ENCODE measurements at regions not wholly inside any gene's neighbourhood (a gene's known extent, or its start where the extent isn't known, plus 50 kb on each side); places are given as distances from the start of the nearest gene placed in this dataset.
"Not testable (repeated sequence)": the region's sequence is repeated elsewhere in the genome, so short reads cannot be mapped to it uniquely, and the experiment has no call there.

- H3K79me2 ChIP-seq (ENCODE audit: insufficient read depth); H3K4me1 ChIP-seq (ENCODE audit: control insufficient read depth in 1 of 2, insufficient read depth in 2 of 2, low read depth in 1 of 2, low read length in 1 of 2); H3F3A ChIP-seq (replicated peaks; ENCODE audit: insufficient read depth); H3K9me3 ChIP-seq; H3K4me2 ChIP-seq; H3K27ac ChIP-seq (ENCODE audit: low read depth in 2 of 2, low read length in 1 of 2); H2AFZ ChIP-seq (ENCODE audit: low read depth); H3K9ac ChIP-seq; H4K20me1 ChIP-seq (ENCODE audit: insufficient read depth); H3K27me3 ChIP-seq (ENCODE audit: insufficient read depth); CTCF ChIA-PET; POLR2A ChIA-PET; H3K36me3 ChIP-seq (replicated peaks in 1 of 2; ENCODE audit: control insufficient read depth in 1 of 2, insufficient read depth in 2 of 2, low read length in 1 of 2); DNase-seq; H3K4me3 ChIP-seq (ENCODE audit: low read depth in 2 of 2, low read length in 1 of 2); H3K9me2 ChIP-seq: not testable (repeated sequence)
- WGBS (ENCODE audit: low lambda C conversion rate), result 16% methylated on average over 3 of the region's 3 CpGs
Measured at GRCh38 chr9:62822185-62822584, 1632.3 kb downstream of the SPATA31A7 start.

- CTCF ChIA-PET; H3K4me3 ChIP-seq (ENCODE audit: low read depth in 2 of 2, low read length in 1 of 2); H3K9me3 ChIP-seq; H3K27me3 ChIP-seq (ENCODE audit: insufficient read depth); H3K36me3 ChIP-seq (replicated peaks in 1 of 2; ENCODE audit: control insufficient read depth in 1 of 2, insufficient read depth in 2 of 2, low read length in 1 of 2); H2AFZ ChIP-seq (ENCODE audit: low read depth); POLR2A ChIA-PET; H3K79me2 ChIP-seq (ENCODE audit: insufficient read depth); H3K9me2 ChIP-seq; DNase-seq; H3K4me1 ChIP-seq (ENCODE audit: control insufficient read depth in 1 of 2, insufficient read depth in 2 of 2, low read depth in 1 of 2, low read length in 1 of 2); H4K20me1 ChIP-seq (ENCODE audit: insufficient read depth); H3F3A ChIP-seq (replicated peaks; ENCODE audit: insufficient read depth); H3K27ac ChIP-seq (ENCODE audit: low read depth in 2 of 2, low read length in 1 of 2); H3K4me2 ChIP-seq; H3K9ac ChIP-seq: not testable (repeated sequence)
- WGBS (ENCODE audit: low lambda C conversion rate), result 59% methylated on average over 1 of the region's 2 CpGs
Measured at GRCh38 chr9:62827957-62828907, 1638.4 kb downstream of the SPATA31A7 start.

GRCh38 chr9:62830829-62831459 is 1641.1 kb downstream of the SPATA31A7 start:
- DNase-seq; H3K9me2 ChIP-seq; H3K9me3 ChIP-seq; H3K4me3 ChIP-seq (ENCODE audit: low read depth in 2 of 2, low read length in 1 of 2); H4K20me1 ChIP-seq (ENCODE audit: insufficient read depth); CTCF ChIA-PET; H3K27me3 ChIP-seq (ENCODE audit: insufficient read depth); H3K4me1 ChIP-seq (ENCODE audit: control insufficient read depth in 1 of 2, insufficient read depth in 2 of 2, low read depth in 1 of 2, low read length in 1 of 2); H3K4me2 ChIP-seq; H2AFZ ChIP-seq (ENCODE audit: low read depth); H3K79me2 ChIP-seq (ENCODE audit: insufficient read depth); POLR2A ChIA-PET; H3F3A ChIP-seq (replicated peaks; ENCODE audit: insufficient read depth); H3K27ac ChIP-seq (ENCODE audit: low read depth in 2 of 2, low read length in 1 of 2); H3K36me3 ChIP-seq (replicated peaks in 1 of 2; ENCODE audit: control insufficient read depth in 1 of 2, insufficient read depth in 2 of 2, low read length in 1 of 2); H3K9ac ChIP-seq: not testable (repeated sequence)
- 75% methylated on average over 26 of the region's 27 CpGs for WGBS (ENCODE audit: low lambda C conversion rate)

GRCh38 chr9:62833323-62834200 is 1643.7 kb downstream of the SPATA31A7 start:
- H3K79me2 ChIP-seq (ENCODE audit: insufficient read depth); H3K4me2 ChIP-seq; H3K9me2 ChIP-seq; H3K27me3 ChIP-seq (ENCODE audit: insufficient read depth); H3K9me3 ChIP-seq; H3K36me3 ChIP-seq (replicated peaks in 1 of 2; ENCODE audit: control insufficient read depth in 1 of 2, insufficient read depth in 2 of 2, low read length in 1 of 2); POLR2A ChIA-PET; H4K20me1 ChIP-seq (ENCODE audit: insufficient read depth); H3K4me1 ChIP-seq (ENCODE audit: control insufficient read depth in 1 of 2, insufficient read depth in 2 of 2, low read depth in 1 of 2, low read length in 1 of 2); CTCF ChIA-PET; H3K4me3 ChIP-seq (ENCODE audit: low read depth in 2 of 2, low read length in 1 of 2); H3K9ac ChIP-seq; DNase-seq; H2AFZ ChIP-seq (ENCODE audit: low read depth); H3F3A ChIP-seq (replicated peaks; ENCODE audit: insufficient read depth): not testable (repeated sequence)
- H3K27ac ChIP-seq (ENCODE audit: low read depth in 2 of 2, low read length in 1 of 2), result peak overlapping the region in 1 of 2 experiments; percentile 60; a peak in 1 of 4 replicates
- WGBS (ENCODE audit: low lambda C conversion rate), result 22% methylated on average over 20 of the region's 33 CpGs
